ENCODE measurements at regions not wholly inside any gene's neighbourhood (a gene's known extent, or its start where the extent isn't known, plus 50 kb on each side); places are given as distances from the start of the nearest gene placed in this dataset.

DNA sequence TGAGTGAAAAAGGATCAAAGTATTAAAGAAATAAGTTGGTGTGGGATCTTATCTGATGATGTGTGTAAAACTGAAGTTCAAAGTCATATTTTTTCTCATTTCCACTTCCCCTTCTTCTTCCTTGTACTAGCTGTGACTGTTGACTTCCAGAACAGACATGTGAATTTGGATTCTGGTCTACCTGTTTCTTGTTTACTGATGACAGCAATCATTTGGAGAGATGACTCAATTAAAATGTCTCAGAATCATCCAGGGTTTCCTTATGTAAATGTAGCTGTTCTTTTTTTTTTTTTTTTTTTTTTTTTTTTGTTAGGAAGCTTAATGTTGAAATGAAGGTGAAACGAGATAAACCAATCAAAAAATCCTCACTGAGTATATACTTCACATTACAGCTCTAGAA is 819.9 kb upstream of the PIK3C3 start:
- Histone ChIP-seq H3K9me3 (no peaks in the 10 kb centered on the region), H3K4me3 (no peak overlapping the region), H3K36me3 (no peaks in the 10 kb centered on the region), H3K27ac (no peak overlapping the region), H3K27me3 (replicated peaks; ENCODE audit: insufficient read depth) (no peaks in the 10 kb centered on the region), H3K4me1 (ENCODE audit: control insufficient read depth in 1 of 2, low read depth in 2 of 2) (no peaks in the 10 kb centered on the region)
- TF ChIP-seq, protein P1, sequence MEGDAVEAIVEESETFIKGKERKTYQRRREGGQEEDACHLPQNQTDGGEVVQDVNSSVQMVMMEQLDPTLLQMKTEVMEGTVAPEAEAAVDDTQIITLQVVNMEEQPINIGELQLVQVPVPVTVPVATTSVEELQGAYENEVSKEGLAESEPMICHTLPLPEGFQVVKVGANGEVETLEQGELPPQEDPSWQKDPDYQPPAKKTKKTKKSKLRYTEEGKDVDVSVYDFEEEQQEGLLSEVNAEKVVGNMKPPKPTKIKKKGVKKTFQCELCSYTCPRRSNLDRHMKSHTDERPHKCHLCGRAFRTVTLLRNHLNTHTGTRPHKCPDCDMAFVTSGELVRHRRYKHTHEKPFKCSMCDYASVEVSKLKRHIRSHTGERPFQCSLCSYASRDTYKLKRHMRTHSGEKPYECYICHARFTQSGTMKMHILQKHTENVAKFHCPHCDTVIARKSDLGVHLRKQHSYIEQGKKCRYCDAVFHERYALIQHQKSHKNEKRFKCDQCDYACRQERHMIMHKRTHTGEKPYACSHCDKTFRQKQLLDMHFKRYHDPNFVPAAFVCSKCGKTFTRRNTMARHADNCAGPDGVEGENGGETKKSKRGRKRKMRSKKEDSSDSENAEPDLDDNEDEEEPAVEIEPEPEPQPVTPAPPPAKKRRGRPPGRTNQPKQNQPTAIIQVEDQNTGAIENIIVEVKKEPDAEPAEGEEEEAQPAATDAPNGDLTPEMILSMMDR (IDR thresholded peaks at IDR 0.05), result no peak
- ATAC-seq (ENCODE audit: insufficient number of reproducible peaks, low FRiP score, low read depth) (no peak), DNase-seq (ENCODE audit: low spot score) (no peak)

DNA sequence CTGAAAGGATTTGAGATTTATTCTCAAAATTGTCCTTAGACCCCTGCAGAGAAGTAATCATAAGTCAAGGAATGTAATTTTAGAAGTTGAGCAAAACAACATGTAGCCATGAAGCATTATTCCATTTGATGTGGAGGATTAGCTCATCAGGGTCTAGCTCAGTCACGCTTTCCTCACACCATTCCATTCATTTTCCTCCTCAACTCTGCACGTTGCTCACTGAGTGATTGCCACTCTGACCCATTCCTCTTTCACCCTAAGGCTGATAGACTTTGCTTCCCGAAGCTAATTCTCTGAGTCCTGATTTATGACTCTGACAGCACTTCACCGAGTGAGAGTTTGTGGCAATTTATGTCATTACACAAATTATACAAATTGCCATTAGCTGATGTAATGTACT is 820.6 kb upstream of the PIK3C3 start:
- TF ChIP-seq, protein P1 (IDR thresholded peaks at IDR 0.05), result no peak

DNA sequence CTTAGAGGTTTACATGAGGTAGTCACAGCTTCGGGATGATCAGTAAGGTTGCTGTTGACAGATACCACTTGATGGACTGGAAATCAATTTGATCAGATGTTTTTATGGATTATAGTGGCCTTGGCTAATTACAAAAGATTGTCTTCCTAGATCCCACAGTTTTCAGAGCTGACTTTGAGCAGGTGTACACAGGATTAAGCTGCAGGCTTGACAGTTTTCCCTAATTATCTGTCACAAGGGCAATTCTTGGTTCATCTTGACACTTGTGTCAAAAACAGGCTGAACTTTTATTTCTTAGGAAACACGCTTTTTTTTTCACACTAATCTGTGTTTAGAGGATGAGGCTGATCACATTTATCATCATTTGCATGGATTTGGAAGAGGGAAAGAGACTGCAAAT is 824.0 kb upstream of the PIK3C3 start:
- H3K4me3 ChIP-seq, result no peak overlapping the region
- H3K27me3 ChIP-seq (replicated peaks; ENCODE audit: insufficient read depth), result no peaks in the 10 kb centered on the region
- DNase-seq (ENCODE audit: low spot score) (no peak), ATAC-seq (ENCODE audit: insufficient number of reproducible peaks, low FRiP score, low read depth) (no peak)
- TF ChIP-seq, protein P1 (IDR thresholded peaks at IDR 0.05), result no peak
- H3K27ac ChIP-seq, result no peak overlapping the region
- H3K36me3 ChIP-seq, result no peaks in the 10 kb centered on the region
- no peaks in the 10 kb centered on the region for H3K4me1 ChIP-seq (ENCODE audit: control insufficient read depth in 1 of 2, low read depth in 2 of 2)
- H3K9me3 ChIP-seq, result no peaks in the 10 kb centered on the region

More for the DNA sequence above, 820.6 kb upstream of the PIK3C3 start:
- no peaks in the 10 kb centered on the region for H3K36me3 ChIP-seq
- no peak for ATAC-seq (ENCODE audit: insufficient number of reproducible peaks, low FRiP score, low read depth)
- H3K27ac ChIP-seq, result no peak overlapping the region
- DNase-seq (ENCODE audit: low spot score), result no peak
- H3K4me1 ChIP-seq (ENCODE audit: control insufficient read depth in 1 of 2, low read depth in 2 of 2), result no peaks in the 10 kb centered on the region
- no peaks in the 10 kb centered on the region for H3K9me3 ChIP-seq
- no peaks in the 10 kb centered on the region for H3K27me3 ChIP-seq (replicated peaks; ENCODE audit: insufficient read depth)
- no peak overlapping the region for H3K4me3 ChIP-seq

DNA sequence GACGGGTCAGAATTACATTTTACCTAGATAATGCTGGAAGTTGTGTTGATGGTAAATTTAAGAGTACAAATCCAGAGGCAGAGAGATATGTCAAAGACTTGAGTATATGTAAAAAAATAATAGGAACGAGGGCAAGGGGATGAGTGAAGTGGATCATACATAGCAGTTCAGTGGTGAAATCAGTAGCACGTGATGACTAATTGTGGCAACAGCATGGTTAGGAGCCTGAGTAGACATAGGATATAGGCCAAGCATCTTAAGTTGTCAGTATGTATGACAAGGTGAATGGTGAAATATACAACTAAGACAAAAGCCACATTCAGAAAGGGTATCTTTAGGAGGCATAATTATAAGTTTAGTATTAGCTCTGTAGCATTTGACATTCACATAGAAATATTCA is 826.5 kb upstream of the PIK3C3 start:
- Histone ChIP-seq H3K4me1 (ENCODE audit: control insufficient read depth in 1 of 2, low read depth in 2 of 2) (no peaks in the 10 kb centered on the region), H3K27ac (no peak overlapping the region), H3K36me3 (no peaks in the 10 kb centered on the region), H3K27me3 (replicated peaks; ENCODE audit: insufficient read depth) (no peaks in the 10 kb centered on the region), H3K9me3 (no peaks in the 10 kb centered on the region), H3K4me3 (no peak overlapping the region)
- DNase-seq (ENCODE audit: low spot score), result no peak
- TF ChIP-seq, protein P1 (IDR thresholded peaks at IDR 0.05), result no peak
- ATAC-seq (ENCODE audit: insufficient number of reproducible peaks, low FRiP score, low read depth), result no peak

DNA sequence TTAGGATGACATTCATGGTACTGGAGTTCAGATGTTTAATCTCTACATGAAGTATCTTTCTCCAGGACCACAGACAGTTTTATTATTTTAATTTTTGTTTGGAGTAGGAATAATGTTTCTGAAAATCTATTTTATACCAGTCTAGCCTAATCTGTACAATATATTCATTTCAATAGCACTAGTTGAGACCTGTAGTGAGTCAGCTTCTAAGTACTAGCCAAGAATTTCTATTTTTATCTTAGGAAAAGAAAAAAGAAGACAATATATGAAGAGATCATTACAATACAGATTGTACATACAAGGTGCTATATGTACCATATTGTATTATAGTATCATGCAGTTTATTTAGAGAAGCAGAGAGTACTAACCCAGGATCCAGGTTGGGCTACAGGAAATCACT is 826.9 kb upstream of the PIK3C3 start:
- H3K36me3 ChIP-seq, result no peaks in the 10 kb centered on the region
- H3K27me3 ChIP-seq (replicated peaks; ENCODE audit: insufficient read depth), result no peaks in the 10 kb centered on the region
- H3K4me3 ChIP-seq, result no peak overlapping the region
- ATAC-seq (ENCODE audit: insufficient number of reproducible peaks, low FRiP score, low read depth) (no peak), DNase-seq (ENCODE audit: low spot score) (no peak)
- no peaks in the 10 kb centered on the region for H3K9me3 ChIP-seq
- TF ChIP-seq, protein P1 (IDR thresholded peaks at IDR 0.05), result no peak
- H3K4me1 ChIP-seq (ENCODE audit: control insufficient read depth in 1 of 2, low read depth in 2 of 2), result no peaks in the 10 kb centered on the region
- H3K27ac ChIP-seq, result no peak overlapping the region
